GM12878 (cell line): ENCODE measurements at regions not wholly inside any gene's neighbourhood (a gene's known extent, or its start where the extent isn't known, plus 50 kb on each side); places are given as distances from the start of the nearest gene placed in this dataset.

Experiments
- ATAC-seq: fragments of 200-7000 bp; cut with Tn5 transposase; 3 replicates; pipeline ENCODE4 v1.9.1; 2020; ENCODE audit warnings: mild to moderate bottlenecking, moderate library complexity
- BruUV-seq: library from RNA; stranded (reverse); fragments of 400-500 nt; replicated peaks from 2 replicates; lab custom pipeline; 2021; lab: Mats Ljungman, UMichigan
- CTCF ChIA-PET: fragments of 300-600 bp; sonication (Branson Sonifier 250); formaldehyde crosslinking; extraction: SDS; loops from one replicate; lab custom pipeline; 2021; ENCODE audit warnings: inconsistent platforms; lab: Yijun Ruan, JAX
- POLR2A ChIA-PET: fragments of 350-600 bp; formaldehyde crosslinking; extraction: SDS; loops from one replicate; lab custom pipeline; 2021; ENCODE audit warnings: inconsistent platforms; lab: Charles Lee
- RAD21 ChIA-PET: fragments of 300-600 bp; sonication (Branson Sonifier 250); formaldehyde crosslinking; loops from one replicate; lab custom pipeline; 2023; ENCODE audit warnings: antibody characterized with exemption; ENCODE audit not compliant: unreplicated experiment; lab: Charles Lee
- SMC1A ChIA-PET: fragments of 300-600 bp; sonication (Branson Sonifier 250); formaldehyde crosslinking; loops from one replicate; lab custom pipeline; 2023; ENCODE audit not compliant: unreplicated experiment, uncharacterized antibody; lab: Charles Lee
- DNase-seq: peaks from one replicate; pipeline ENCODE4 v3.0.0-alpha.2; 2011; ENCODE audit warnings: low read depth, low spot score
- FAIRE-seq: peaks from 3 replicates; lab custom pipeline; 2011; peaks lifted over from hg19 to GRCh38; lab: Jason Lieb, UNC
- H2AFZ ChIP-seq: 2 replicates; pipeline ENCODE4 v1.6.0; 2011; ENCODE audit warnings: low read depth, low read length, control low read depth; ENCODE audit not compliant: control insufficient read depth
- H3K27ac ChIP-seq: 2 replicates; pipeline ENCODE4 v1.5.1; 2011; ENCODE audit warnings: control low read depth; ENCODE audit not compliant: control insufficient read depth, insufficient read depth
- H3K27me3 ChIP-seq, 2 experiments: replicated peaks in 1 of 2; 2 replicates each; pipeline versions ENCODE4 v1.6.0 to v1.6.1; 2011; ENCODE audit warnings: low read length in 1 of 2; ENCODE audit not compliant: control insufficient read depth in 2 of 2, insufficient read depth in 2 of 2
- H3K36me3 ChIP-seq, 2 experiments: 2 replicates each; pipeline ENCODE4 v1.5.1; 2011; ENCODE audit warnings: low read length in 1 of 2; ENCODE audit not compliant: control insufficient read depth in 2 of 2, insufficient read depth in 2 of 2
- H3K4me1 ChIP-seq: 2 replicates; pipeline ENCODE4 v1.6.1; 2011; ENCODE audit warnings: mild to moderate bottlenecking, low read length, moderate library complexity, mixed read lengths; ENCODE audit not compliant: control insufficient read depth, insufficient read depth
- H3K4me2 ChIP-seq: 2 replicates; pipeline ENCODE4 v1.6.0; 2011; ENCODE audit warnings: control low read depth; ENCODE audit not compliant: control insufficient read depth, insufficient read depth
- H3K4me3 ChIP-seq: fragments of 200-600 bp; sonication (generic); 2 replicates; pipeline ENCODE4 v1.5.1; 2016
- H3K79me2 ChIP-seq: 2 replicates; pipeline ENCODE4 v1.6.0; 2011; ENCODE audit warnings: low read length; ENCODE audit not compliant: control insufficient read depth, insufficient read depth
- H3K9ac ChIP-seq: 2 replicates; pipeline ENCODE4 v1.8.0; 2011; ENCODE audit warnings: low read length, control low read depth, mixed read lengths; ENCODE audit not compliant: control insufficient read depth, insufficient read depth
- H3K9me3 ChIP-seq: replicated peaks from 3 replicates; pipeline ENCODE4 v1.5.1; 2011; ENCODE audit warnings: mild to moderate bottlenecking, low read length; ENCODE audit not compliant: control insufficient read depth, insufficient read depth
- H4K20me1 ChIP-seq: 2 replicates; pipeline ENCODE4 v1.6.0; 2011; ENCODE audit not compliant: control insufficient read depth, insufficient read depth
- BACH1 ChIP-seq: fragments of 450-650 bp; IDR thresholded peaks from 2 replicates; pipeline ENCODE4 v1.6.1; 2017; ENCODE audit warnings: mild to moderate bottlenecking, borderline replicate concordance
- BHLHE40 ChIP-seq, 2 experiments: fragments of 450-650 bp in 1 of 2; IDR thresholded peaks; 2 replicates each; pipeline ENCODE4 v1.6.1; 2011 to 2017; ENCODE audit warnings: low read depth in 2 of 2, borderline replicate concordance in 1 of 2, improper control_type of control experiment in 1 of 2, low read length in 1 of 2, mild to moderate bottlenecking in 1 of 2
- E2F8 ChIP-seq: fragments of 450-650 bp; IDR thresholded peaks from 2 replicates; pipeline ENCODE4 v1.6.1; 2018; ENCODE audit warnings: mild to moderate bottlenecking, low read depth, moderate library complexity; ENCODE audit not compliant: partially characterized antibody
- HDAC2 ChIP-seq: fragments of 200-600 bp; sonication (generic); IDR thresholded peaks from 2 replicates; pipeline ENCODE4 v1.6.1; 2017
- REST ChIP-seq: IDR thresholded peaks from 2 replicates; pipeline ENCODE4 v1.6.1; 2012; ENCODE audit warnings: mild to moderate bottlenecking, low read depth, low read length
- RFX5 ChIP-seq: IDR thresholded peaks from 2 replicates; pipeline ENCODE4 v1.6.1; 2011; ENCODE audit warnings: low read depth, low read length, improper control_type of control experiment
- STAT3 ChIP-seq: IDR thresholded peaks from 2 replicates; pipeline ENCODE4 v1.6.1; 2011; ENCODE audit warnings: low read depth, low read length, improper control_type of control experiment
- WRNIP1 ChIP-seq: IDR thresholded peaks from 2 replicates; pipeline ENCODE4 v1.6.1; 2011; ENCODE audit warnings: low read depth, low read length, improper control_type of control experiment, borderline replicate concordance
- ZBED1 ChIP-seq: IDR thresholded peaks from 2 replicates; pipeline ENCODE4 v1.6.1; 2016; ENCODE audit warnings: borderline replicate concordance
- ZNF24 ChIP-seq: fragments of 450-650 bp; IDR thresholded peaks from 2 replicates; pipeline ENCODE4 v1.6.1; 2017; ENCODE audit warnings: antibody characterized with exemption, mild to moderate bottlenecking
- ZNF622 ChIP-seq: fragments of 450-650 bp; IDR thresholded peaks from 2 replicates; pipeline ENCODE4 v1.6.1; 2017; ENCODE audit warnings: mild to moderate bottlenecking, inconsistent platforms
- WGBS: methylation state at CpG from one replicate; pipeline ENCODE4 v1.1.6; 2016; ENCODE audit warnings: low lambda C conversion rate; ENCODE audit not compliant: insufficient replicate concordance, insufficient coverage; ENCODE audit errors: missing lambda C conversion rate; 5-methylcytosine and 5-hydroxymethylcytosine counted together
- in situ Hi-C: fragments of 300-500 bp; cut with MboI; formaldehyde crosslinking; loops from 9 replicates; pipeline ENCODE4 v1.14.3; 2018; ENCODE audit warnings: mixed read lengths
- intact Hi-C: fragments of 100-400 bp; cut with micrococcal nuclease; formaldehyde crosslinking; loops from one replicate; pipeline ENCODE4 v1.14.2; 2022; ENCODE audit not compliant: unreplicated experiment
- TF ChIP-seq, protein P1 (sequence below): fragments of 450-650 bp; IDR thresholded peaks from 2 replicates; pipeline ENCODE4 v1.6.1; 2017; ENCODE audit warnings: mild to moderate bottlenecking, moderate library complexity

GRCh38 chr9:88189371-88189770 lies 51.1 kb upstream of the SPATA31C2 start:
- ChIA-PET SMC1A (no interaction called here), POLR2A (no interaction called here), RAD21 (no interaction called here), CTCF (interaction anchor here (1.4 kb wide), 1 partner anchor 13 kb away, joined by 4 read pairs; no protein-coding TSS in a partner anchor)
- FAIRE-seq (no peak), ATAC-seq (no peak), DNase-seq (no peak)
- no peak overlapping the region for H3K4me3 ChIP-seq
- no peak overlapping the region for H3K9ac ChIP-seq
- no peaks in the 10 kb centered on the region for H3K4me1 ChIP-seq
- H4K20me1 ChIP-seq, result no peaks in the 10 kb centered on the region
- BruUV-seq, result no TSS peak
- no peak overlapping the region for H3K4me2 ChIP-seq
- H3K79me2 ChIP-seq, result no peaks in the 10 kb centered on the region
- 35% methylated on average over 1 of the region's 1 CpG for WGBS
- no peaks in the 10 kb centered on the region for H3K36me3 ChIP-seq
- TF ChIP-seq, protein P1, sequence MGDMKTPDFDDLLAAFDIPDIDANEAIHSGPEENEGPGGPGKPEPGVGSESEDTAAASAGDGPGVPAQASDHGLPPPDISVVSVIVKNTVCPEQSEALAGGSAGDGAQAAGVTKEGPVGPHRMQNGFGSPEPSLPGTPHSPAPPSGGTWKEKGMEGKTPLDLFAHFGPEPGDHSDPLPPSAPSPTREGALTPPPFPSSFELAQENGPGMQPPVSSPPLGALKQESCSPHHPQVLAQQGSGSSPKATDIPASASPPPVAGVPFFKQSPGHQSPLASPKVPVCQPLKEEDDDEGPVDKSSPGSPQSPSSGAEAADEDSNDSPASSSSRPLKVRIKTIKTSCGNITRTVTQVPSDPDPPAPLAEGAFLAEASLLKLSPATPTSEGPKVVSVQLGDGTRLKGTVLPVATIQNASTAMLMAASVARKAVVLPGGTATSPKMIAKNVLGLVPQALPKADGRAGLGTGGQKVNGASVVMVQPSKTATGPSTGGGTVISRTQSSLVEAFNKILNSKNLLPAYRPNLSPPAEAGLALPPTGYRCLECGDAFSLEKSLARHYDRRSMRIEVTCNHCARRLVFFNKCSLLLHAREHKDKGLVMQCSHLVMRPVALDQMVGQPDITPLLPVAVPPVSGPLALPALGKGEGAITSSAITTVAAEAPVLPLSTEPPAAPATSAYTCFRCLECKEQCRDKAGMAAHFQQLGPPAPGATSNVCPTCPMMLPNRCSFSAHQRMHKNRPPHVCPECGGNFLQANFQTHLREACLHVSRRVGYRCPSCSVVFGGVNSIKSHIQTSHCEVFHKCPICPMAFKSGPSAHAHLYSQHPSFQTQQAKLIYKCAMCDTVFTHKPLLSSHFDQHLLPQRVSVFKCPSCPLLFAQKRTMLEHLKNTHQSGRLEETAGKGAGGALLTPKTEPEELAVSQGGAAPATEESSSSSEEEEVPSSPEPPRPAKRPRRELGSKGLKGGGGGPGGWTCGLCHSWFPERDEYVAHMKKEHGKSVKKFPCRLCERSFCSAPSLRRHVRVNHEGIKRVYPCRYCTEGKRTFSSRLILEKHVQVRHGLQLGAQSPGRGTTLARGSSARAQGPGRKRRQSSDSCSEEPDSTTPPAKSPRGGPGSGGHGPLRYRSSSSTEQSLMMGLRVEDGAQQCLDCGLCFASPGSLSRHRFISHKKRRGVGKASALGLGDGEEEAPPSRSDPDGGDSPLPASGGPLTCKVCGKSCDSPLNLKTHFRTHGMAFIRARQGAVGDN, result no peak
- TF ChIP-seq E2F8 (no peak), BACH1 (no peak), STAT3 (no peak), RFX5 (no peak), ZNF622 (no peak), BHLHE40 (IDR thresholded peaks at IDR 0.05; ENCODE audit: borderline replicate concordance in 1 of 2, low read depth in 2 of 2, low read length in 1 of 2) (no peak), WRNIP1 (no peak), ZBED1 (no peak), REST (no peak), ZNF24 (no peak), HDAC2 (no peak)
- intact Hi-C loops (no loop called here), in situ Hi-C loops (no loop called here)
- H3K9me3 ChIP-seq, result no peaks in the 10 kb centered on the region
- H2AFZ ChIP-seq, result no peak overlapping the region
- H3K27me3 ChIP-seq, result no peaks in the 10 kb centered on the region
- no peak overlapping the region for H3K27ac ChIP-seq
